ENCODE measurements at regions not wholly inside any gene's neighbourhood (a gene's known extent, or its start where the extent isn't known, plus 50 kb on each side); places are given as distances from the start of the nearest gene placed in this dataset.
"Not testable (repeated sequence)": the region's sequence is repeated elsewhere in the genome, so short reads cannot be mapped to it uniquely, and the experiment has no call there.

- not testable (repeated sequence) for DNase-seq (ENCODE audit: low read depth in 2 of 3, low spot score in 2 of 3)
These were observed 473.3 kb downstream of the SPATA31A6 start for GRCh38 chr9:42656789-42657188.

- not testable (repeated sequence) for DNase-seq (ENCODE audit: low read depth in 2 of 3, low spot score in 2 of 3)
These were observed 474.0 kb downstream of the SPATA31A6 start for GRCh38 chr9:42657496-42657895.

- DNase-seq (ENCODE audit: low read depth in 2 of 3, low spot score in 2 of 3) = not testable (repeated sequence)
These were observed 513.7 kb downstream of the SPATA31A6 start for GRCh38 chr9:42697146-42697545.

- DNase-seq (ENCODE audit: low read depth in 2 of 3, low spot score in 2 of 3) = not testable (repeated sequence)
These were observed 519.4 kb downstream of the SPATA31A6 start for GRCh38 chr9:42702890-42703289.

- DNase-seq (ENCODE audit: low read depth in 2 of 3, low spot score in 2 of 3) = not testable (repeated sequence)
These were observed 541.7 kb downstream of the SPATA31A6 start for GRCh38 chr9:42724841-42725835.

- peak; percentile 39 to 79 (median 56) for DNase-seq (ENCODE audit: low read depth in 2 of 3, low spot score in 2 of 3)
These were observed 559.8 kb downstream of the SPATA31A6 start for GRCh38 chr9:42743030-42743814.

GRCh38 chr9:42757251-42757650, 573.8 kb downstream of the SPATA31A6 start:
- not testable (repeated sequence) for DNase-seq (ENCODE audit: low read depth in 2 of 3, low spot score in 2 of 3)

- not testable (repeated sequence) for DNase-seq (ENCODE audit: low read depth in 2 of 3, low spot score in 2 of 3)
These were observed 575.9 kb downstream of the SPATA31A6 start for GRCh38 chr9:42759320-42759719.

- DNase-seq (ENCODE audit: low read depth in 2 of 3, low spot score in 2 of 3) = not testable (repeated sequence)
These were observed 598.7 kb downstream of the SPATA31A6 start for GRCh38 chr9:42782201-42782600.

GRCh38 chr9:42792725-42793124, 609.3 kb downstream of the SPATA31A6 start:
- DNase-seq (ENCODE audit: low read depth in 2 of 3, low spot score in 2 of 3) = not testable (repeated sequence)

- not testable (repeated sequence) for DNase-seq (ENCODE audit: low read depth in 2 of 3, low spot score in 2 of 3)
These were observed 615.1 kb downstream of the SPATA31A6 start for GRCh38 chr9:42798571-42798970.

- DNase-seq (ENCODE audit: low read depth in 2 of 3, low spot score in 2 of 3) = not testable (repeated sequence)
These were observed 619.3 kb downstream of the SPATA31A6 start for GRCh38 chr9:42802716-42803115.

- not testable (repeated sequence) for DNase-seq (ENCODE audit: low read depth in 2 of 3, low spot score in 2 of 3)
These were observed 623.2 kb downstream of the SPATA31A6 start for GRCh38 chr9:42806674-42807073.

GRCh38 chr9:42821468-42821867, 638.0 kb downstream of the SPATA31A6 start:
- not testable (repeated sequence) for DNase-seq (ENCODE audit: low read depth in 2 of 3, low spot score in 2 of 3)

- DNase-seq (ENCODE audit: low read depth in 2 of 3, low spot score in 2 of 3) = not testable (repeated sequence)
These were observed 664.7 kb downstream of the SPATA31A6 start for GRCh38 chr9:42848156-42848555.

- DNase-seq (ENCODE audit: low read depth in 2 of 3, low spot score in 2 of 3) = not testable (repeated sequence)
These were observed 667.6 kb downstream of the SPATA31A6 start for GRCh38 chr9:42850896-42851693.

GRCh38 chr9:42851701-42852100, 668.2 kb downstream of the SPATA31A6 start:
- not testable (repeated sequence) for DNase-seq (ENCODE audit: low read depth in 2 of 3, low spot score in 2 of 3)

- DNase-seq (ENCODE audit: low read depth in 2 of 3, low spot score in 2 of 3) = peak in 2 of 3 donors; percentile 31 to 67
These were observed 668.9 kb downstream of the SPATA31A6 start for GRCh38 chr9:42852133-42852930.

- DNase-seq (ENCODE audit: low read depth in 2 of 3, low spot score in 2 of 3) = not testable (repeated sequence)
These were observed 676.7 kb downstream of the SPATA31A6 start for GRCh38 chr9:42860133-42860532.
